ENCODE measurements at regions not wholly inside any gene's neighbourhood (a gene's known extent, or its start where the extent isn't known, plus 50 kb on each side); places are given as distances from the start of the nearest gene placed in this dataset.
"Not testable (repeated sequence)": the region's sequence is repeated elsewhere in the genome, so short reads cannot be mapped to it uniquely, and the experiment has no call there.

DNA sequence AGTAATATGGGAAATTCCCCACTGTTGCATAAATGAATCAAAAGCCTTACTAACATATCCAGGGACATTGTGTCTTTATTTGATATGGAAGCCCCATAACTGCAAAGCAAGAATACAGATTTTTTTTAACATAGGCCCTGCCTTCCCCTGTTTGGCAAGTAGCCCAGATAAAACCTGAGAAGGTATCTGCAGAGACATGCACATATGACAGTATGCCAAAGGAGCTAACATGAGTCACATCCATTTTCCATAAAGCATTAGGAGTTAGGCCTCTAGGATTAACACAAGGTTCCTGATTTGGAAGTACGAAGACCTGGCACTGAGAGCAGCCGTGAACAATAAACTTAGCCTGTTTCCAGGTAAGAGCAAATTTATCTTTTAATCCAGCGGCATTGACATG lies 1505.9 kb downstream of the UQCRFS1 start:
- CTCF ChIA-PET (ENCODE audit: partially characterized antibody); H3K27me3 ChIP-seq (ENCODE audit: insufficient read depth, low read length); H3K27me3 Mint-ChIP-seq; DNase-seq; H3K4me1 Mint-ChIP-seq; POLR2A ChIA-PET (ENCODE audit: partially characterized antibody); H3K27ac Mint-ChIP-seq; H3K4me3 ChIP-seq (ENCODE audit: low read length in 2 of 2); H3K4me1 ChIP-seq (ENCODE audit: insufficient read depth, low read length); H3K36me3 ChIP-seq (ENCODE audit: insufficient read depth, low read length); H3K9me3 ChIP-seq (ENCODE audit: control insufficient read depth in 1 of 2, low read length in 2 of 2); intact Hi-C loops (cut with micrococcal nuclease); H3K36me3 Mint-ChIP-seq; H3K27ac ChIP-seq (ENCODE audit: low read depth, low read length); H3K4me3 Mint-ChIP-seq: not testable (repeated sequence)
- H3K9me3 Mint-ChIP-seq: peaks cover 3 to 52% (median 20%) of the 10 kb centered on the region in 8 donors

DNA sequence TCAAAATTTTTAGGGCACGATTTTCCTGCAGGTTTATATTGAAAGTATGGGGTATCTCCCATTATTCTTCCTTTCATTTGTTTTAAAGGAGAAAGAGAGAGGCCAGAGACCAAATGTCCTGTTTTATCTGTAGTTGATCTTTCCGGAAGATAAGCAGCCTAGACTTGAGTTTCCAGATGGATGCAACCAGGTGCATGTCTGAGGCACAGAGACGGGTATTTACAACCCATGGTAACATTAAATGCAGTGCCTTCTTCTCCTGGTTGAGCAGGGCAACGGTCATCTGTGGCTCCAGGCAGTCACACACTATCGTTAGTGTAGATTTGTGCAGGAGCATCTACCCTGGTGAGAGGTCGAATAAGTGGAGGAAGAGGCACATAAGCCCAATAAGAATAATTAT lies 1507.1 kb downstream of the UQCRFS1 start:
- Mint-ChIP-seq H3K4me1 (no peaks in the 10 kb centered on the region), H3K9me3 (peaks cover 2 to 46% (median 14%) of the 10 kb centered on the region in 8 donors), H3K27ac (no peak overlapping the region), H3K4me3 (no peak overlapping the region), H3K27me3 (no peaks in the 10 kb centered on the region), H3K36me3 (no peaks in the 10 kb centered on the region)
- CTCF ChIA-PET (ENCODE audit: partially characterized antibody): no interaction called here
- DNase-seq: no peak
- Histone ChIP-seq H3K27me3 (ENCODE audit: insufficient read depth, low read length) (no peaks in the 10 kb centered on the region), H3K4me3 (ENCODE audit: low read length in 2 of 2) (no peak overlapping the region), H3K4me1 (ENCODE audit: insufficient read depth, low read length) (no peaks in the 10 kb centered on the region), H3K27ac (ENCODE audit: low read depth, low read length) (no peak overlapping the region), H3K36me3 (ENCODE audit: insufficient read depth, low read length) (no peaks in the 10 kb centered on the region), H3K9me3 (ENCODE audit: control insufficient read depth in 1 of 2, low read length in 2 of 2) (no peaks in the 10 kb centered on the region)
- POLR2A ChIA-PET (ENCODE audit: partially characterized antibody): no interaction called here
- intact Hi-C loops (cut with micrococcal nuclease): no loop called here

DNA sequence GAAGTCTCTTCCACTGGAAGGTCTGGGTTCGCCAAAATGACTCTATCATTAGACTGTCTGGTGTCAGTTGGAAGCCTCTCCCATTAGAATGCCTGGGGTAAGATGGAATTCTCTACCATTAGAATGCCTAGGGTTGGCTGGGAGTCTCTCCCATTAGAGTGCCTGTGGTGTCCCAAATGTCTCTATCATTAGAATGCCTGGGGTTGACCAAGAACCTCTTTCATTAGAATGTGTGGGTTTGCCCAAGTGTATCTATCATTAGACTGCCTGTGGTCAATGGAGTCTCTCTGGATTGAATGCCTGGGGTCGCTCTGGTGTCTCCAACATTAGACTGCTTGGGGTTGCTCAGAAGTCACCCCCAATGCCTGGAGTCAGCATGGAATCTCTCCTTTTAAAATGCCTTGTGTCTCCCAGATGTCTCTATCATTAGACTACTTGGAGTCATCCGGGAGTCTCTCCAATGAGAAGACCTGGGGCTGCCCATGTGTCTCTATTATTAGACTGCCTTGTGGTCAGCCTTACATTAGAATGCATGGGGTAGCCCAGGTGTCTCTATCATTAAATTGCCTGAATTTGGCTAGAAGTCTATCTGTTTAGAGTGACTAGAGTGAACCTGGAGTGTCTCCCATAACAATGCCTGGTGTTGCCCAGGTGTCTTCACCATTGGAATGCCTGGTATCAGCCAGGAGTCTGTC lies 1518.4 kb downstream of the UQCRFS1 start:
- Mint-ChIP-seq H3K9me3 (peaks cover 9 to 74% (median 32%) of the 10 kb centered on the region in 8 donors), H3K27me3 (no peaks in the 10 kb centered on the region), H3K27ac (no peak overlapping the region), H3K36me3 (no peaks in the 10 kb centered on the region), H3K4me3 (no peak overlapping the region), H3K4me1 (no peaks in the 10 kb centered on the region)
- no peaks in the 10 kb centered on the region for H3K9me3 ChIP-seq (ENCODE audit: control insufficient read depth in 1 of 2, low read length in 2 of 2)
- H3K27me3 ChIP-seq (ENCODE audit: insufficient read depth, low read length): no peaks in the 10 kb centered on the region
- DNase-seq: no peak
- H3K27ac ChIP-seq (ENCODE audit: low read depth, low read length): no peak overlapping the region
- no peaks in the 10 kb centered on the region for H3K36me3 ChIP-seq (ENCODE audit: insufficient read depth, low read length)
- ChIA-PET POLR2A (ENCODE audit: partially characterized antibody) (no interaction called here), CTCF (ENCODE audit: partially characterized antibody) (no interaction called here)
- no peak overlapping the region for H3K4me3 ChIP-seq (ENCODE audit: low read length in 2 of 2)
- no peaks in the 10 kb centered on the region for H3K4me1 ChIP-seq (ENCODE audit: insufficient read depth, low read length)
- intact Hi-C loops (cut with micrococcal nuclease): no loop called here

DNA sequence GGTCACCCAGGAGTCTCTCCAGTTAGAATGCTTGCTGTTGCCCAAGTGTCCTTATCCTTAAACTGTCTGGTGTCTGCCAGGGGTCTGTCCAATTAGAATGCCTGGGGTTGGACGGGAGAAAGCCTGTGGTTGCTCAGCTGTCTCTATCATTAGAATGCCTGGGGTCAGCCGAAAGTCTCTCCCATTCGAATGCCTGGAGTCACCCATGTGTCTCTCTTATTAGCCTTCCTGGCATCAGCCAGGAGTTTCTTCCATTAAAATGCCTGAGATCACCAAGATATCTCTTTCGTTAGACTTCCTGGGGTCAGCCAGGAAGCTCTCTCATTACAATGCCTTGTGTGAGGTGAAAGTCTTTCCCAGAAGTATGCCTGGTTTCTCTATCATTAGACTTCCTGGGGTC lies 1521.0 kb downstream of the UQCRFS1 start:
- no peaks in the 10 kb centered on the region for H3K4me1 ChIP-seq (ENCODE audit: insufficient read depth, low read length)
- no peak overlapping the region for H3K27ac Mint-ChIP-seq
- intact Hi-C loops (cut with micrococcal nuclease): no loop called here
- H3K9me3 ChIP-seq (ENCODE audit: control insufficient read depth in 1 of 2, low read length in 2 of 2): no peaks in the 10 kb centered on the region
- H3K27me3 Mint-ChIP-seq: no peaks in the 10 kb centered on the region
- H3K27ac ChIP-seq (ENCODE audit: low read depth, low read length): no peak overlapping the region
- ChIA-PET CTCF (ENCODE audit: partially characterized antibody) (no interaction called here), POLR2A (ENCODE audit: partially characterized antibody) (no interaction called here)
- H3K4me3 ChIP-seq (ENCODE audit: low read length in 2 of 2): no peak overlapping the region
- H3K27me3 ChIP-seq (ENCODE audit: insufficient read depth, low read length): no peaks in the 10 kb centered on the region
- H3K4me1 Mint-ChIP-seq: no peaks in the 10 kb centered on the region
- H3K36me3 ChIP-seq (ENCODE audit: insufficient read depth, low read length): no peaks in the 10 kb centered on the region
- H3K9me3 Mint-ChIP-seq: peaks cover 6 to 56% (median 22%) of the 10 kb centered on the region in 8 donors
- no peak overlapping the region for H3K4me3 Mint-ChIP-seq
- no peak for DNase-seq
- no peaks in the 10 kb centered on the region for H3K36me3 Mint-ChIP-seq

DNA sequence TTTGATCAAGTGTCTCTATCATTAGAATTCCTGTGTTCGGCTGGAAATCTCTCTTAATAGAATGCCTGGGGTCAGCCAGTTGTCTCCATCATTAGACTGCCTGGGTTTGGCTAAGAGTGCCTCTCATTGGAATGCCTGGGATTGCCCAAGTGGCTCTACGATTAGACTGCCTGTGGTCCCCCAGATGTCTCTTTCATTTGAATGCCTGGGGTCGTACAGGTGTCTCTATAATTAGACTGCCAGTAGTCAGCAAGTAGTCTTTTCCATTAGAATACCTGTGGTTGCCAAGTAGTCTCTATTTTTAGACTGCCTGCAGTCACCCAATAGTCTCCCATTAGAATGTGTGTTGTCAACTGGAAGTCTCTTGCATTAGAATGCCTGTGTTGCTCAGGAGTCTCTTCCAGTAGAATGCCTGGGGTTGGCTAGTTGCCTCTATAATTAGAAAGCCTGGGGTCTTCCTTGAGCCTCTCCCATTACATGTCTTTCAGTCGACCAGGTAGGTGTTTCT lies 1523.2 kb downstream of the UQCRFS1 start:
- H3K4me3 Mint-ChIP-seq: no peak overlapping the region
- no peak overlapping the region for H3K27ac Mint-ChIP-seq
- CTCF ChIA-PET (ENCODE audit: partially characterized antibody): no interaction called here
- no peaks in the 10 kb centered on the region for H3K27me3 Mint-ChIP-seq
- H3K27me3 ChIP-seq (ENCODE audit: insufficient read depth, low read length): no peaks in the 10 kb centered on the region
- H3K4me3 ChIP-seq (ENCODE audit: low read length in 2 of 2): no peak overlapping the region
- H3K9me3 ChIP-seq (ENCODE audit: control insufficient read depth in 1 of 2, low read length in 2 of 2): no peaks in the 10 kb centered on the region
- H3K36me3 Mint-ChIP-seq: no peaks in the 10 kb centered on the region
- DNase-seq: no peak
- intact Hi-C loops (cut with micrococcal nuclease): no loop called here
- POLR2A ChIA-PET (ENCODE audit: partially characterized antibody): no interaction called here
- H3K4me1 ChIP-seq (ENCODE audit: insufficient read depth, low read length): no peaks in the 10 kb centered on the region
- no peaks in the 10 kb centered on the region for H3K4me1 Mint-ChIP-seq
- no peak overlapping the region for H3K27ac ChIP-seq (ENCODE audit: low read depth, low read length)
- H3K36me3 ChIP-seq (ENCODE audit: insufficient read depth, low read length): no peaks in the 10 kb centered on the region
- peaks cover 3 to 50% (median 20%) of the 10 kb centered on the region in 8 donors for H3K9me3 Mint-ChIP-seq

DNA sequence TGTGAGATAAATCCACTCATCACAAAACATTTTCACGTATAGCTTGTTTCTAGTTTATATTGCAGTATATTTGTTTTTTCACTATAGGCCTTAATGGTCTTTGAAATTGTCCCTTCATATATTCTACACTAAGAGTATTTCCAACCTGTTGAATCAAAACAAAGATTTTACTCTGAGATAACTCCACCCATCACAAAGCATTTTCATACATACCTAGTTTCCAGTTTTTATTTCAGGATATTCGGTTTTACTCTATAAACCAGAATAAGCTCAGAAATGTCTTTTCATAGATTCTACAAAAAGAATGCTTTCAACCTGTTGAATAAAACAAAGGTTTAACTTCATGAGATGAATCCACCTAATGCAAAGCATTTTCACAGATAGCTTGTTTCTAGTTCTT lies 1528.7 kb downstream of the UQCRFS1 start:
- no peak for DNase-seq
- no peaks in the 10 kb centered on the region for H3K4me1 Mint-ChIP-seq
- POLR2A ChIA-PET (ENCODE audit: partially characterized antibody): no interaction called here
- no peaks in the 10 kb centered on the region for H3K36me3 ChIP-seq (ENCODE audit: insufficient read depth, low read length)
- H3K9me3 Mint-ChIP-seq: peaks cover 3 to 21% (median 12%) of the 10 kb centered on the region in 8 donors
- no peak overlapping the region for H3K4me3 Mint-ChIP-seq
- no peaks in the 10 kb centered on the region for H3K27me3 ChIP-seq (ENCODE audit: insufficient read depth, low read length)
- H3K36me3 Mint-ChIP-seq: no peaks in the 10 kb centered on the region
- H3K27ac Mint-ChIP-seq: no peak overlapping the region
- H3K27me3 Mint-ChIP-seq: no peaks in the 10 kb centered on the region
- H3K27ac ChIP-seq (ENCODE audit: low read depth, low read length): no peak overlapping the region
- H3K4me3 ChIP-seq (ENCODE audit: low read length in 2 of 2): no peak overlapping the region
- CTCF ChIA-PET (ENCODE audit: partially characterized antibody): no interaction called here
- H3K9me3 ChIP-seq (ENCODE audit: control insufficient read depth in 1 of 2, low read length in 2 of 2): no peaks in the 10 kb centered on the region
- intact Hi-C loops (cut with micrococcal nuclease): no loop called here
- no peaks in the 10 kb centered on the region for H3K4me1 ChIP-seq (ENCODE audit: insufficient read depth, low read length)

DNA sequence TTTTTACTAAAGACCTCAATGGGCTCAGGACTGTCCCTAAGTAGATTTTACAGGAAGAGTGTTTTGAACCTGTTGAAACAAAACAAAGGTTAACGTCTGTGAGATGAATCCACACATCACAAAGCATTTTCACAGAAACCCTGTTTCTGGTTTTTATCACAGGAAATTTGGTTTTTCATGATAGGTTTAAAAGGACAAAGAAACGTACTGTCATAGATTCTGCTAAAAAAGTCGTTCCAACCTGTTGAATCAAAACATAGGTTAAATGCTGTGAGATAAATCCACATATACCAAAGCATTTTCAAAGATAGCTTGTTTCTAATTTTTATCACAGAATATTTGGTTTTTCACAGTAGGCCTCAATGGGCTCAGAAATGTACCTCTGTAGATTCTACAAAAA lies 1531.0 kb downstream of the UQCRFS1 start:
- Histone ChIP-seq H3K4me1 (ENCODE audit: insufficient read depth, low read length) (no peaks in the 10 kb centered on the region), H3K27me3 (ENCODE audit: insufficient read depth, low read length) (no peaks in the 10 kb centered on the region), H3K36me3 (ENCODE audit: insufficient read depth, low read length) (no peaks in the 10 kb centered on the region), H3K4me3 (ENCODE audit: low read length in 2 of 2) (no peak overlapping the region), H3K27ac (ENCODE audit: low read depth, low read length) (no peak overlapping the region), H3K9me3 (ENCODE audit: control insufficient read depth in 1 of 2, low read length in 2 of 2) (no peaks in the 10 kb centered on the region)
- no peak overlapping the region for H3K4me3 Mint-ChIP-seq
- DNase-seq: no peak
- no peaks in the 10 kb centered on the region for H3K4me1 Mint-ChIP-seq
- peaks cover 3 to 39% (median 22%) of the 10 kb centered on the region in 8 donors for H3K9me3 Mint-ChIP-seq
- CTCF ChIA-PET (ENCODE audit: partially characterized antibody): no interaction called here
- intact Hi-C loops (cut with micrococcal nuclease): no loop called here
- H3K36me3 Mint-ChIP-seq: no peaks in the 10 kb centered on the region
- POLR2A ChIA-PET (ENCODE audit: partially characterized antibody): no interaction called here
- no peak overlapping the region for H3K27ac Mint-ChIP-seq
- no peaks in the 10 kb centered on the region for H3K27me3 Mint-ChIP-seq

DNA sequence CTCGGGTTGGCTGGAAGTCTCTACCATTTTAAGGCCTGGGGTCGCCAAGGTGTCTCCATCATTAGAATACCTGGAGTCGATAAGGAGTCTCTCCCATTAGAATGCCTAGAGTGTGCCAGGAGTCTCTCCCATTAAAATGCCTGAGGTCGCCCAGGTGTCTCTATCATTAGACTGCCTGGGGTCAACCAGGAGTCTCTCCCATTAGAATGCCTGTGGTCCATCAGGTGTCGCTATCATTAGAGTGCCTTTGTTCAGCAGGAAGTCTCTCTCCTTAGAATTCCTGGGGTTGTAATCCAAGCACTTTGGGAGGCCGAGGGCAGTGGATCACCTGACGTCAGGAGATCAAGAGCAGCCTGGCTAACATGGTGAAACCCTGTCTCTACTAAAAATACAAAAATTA lies 1533.0 kb downstream of the UQCRFS1 start:
- H3K27me3 ChIP-seq (ENCODE audit: insufficient read depth, low read length): no peaks in the 10 kb centered on the region
- H3K9me3 ChIP-seq (ENCODE audit: control insufficient read depth in 1 of 2, low read length in 2 of 2): no peaks in the 10 kb centered on the region
- POLR2A ChIA-PET (ENCODE audit: partially characterized antibody): no interaction called here
- no peaks in the 10 kb centered on the region for H3K4me1 ChIP-seq (ENCODE audit: insufficient read depth, low read length)
- CTCF ChIA-PET (ENCODE audit: partially characterized antibody): no interaction called here
- Mint-ChIP-seq H3K9me3 (peaks cover 7 to 50% (median 29%) of the 10 kb centered on the region in 8 donors), H3K4me3 (no peak overlapping the region), H3K36me3 (no peaks in the 10 kb centered on the region), H3K4me1 (no peaks in the 10 kb centered on the region), H3K27ac (no peak overlapping the region), H3K27me3 (no peaks in the 10 kb centered on the region)
- no peak overlapping the region for H3K4me3 ChIP-seq (ENCODE audit: low read length in 2 of 2)
- H3K27ac ChIP-seq (ENCODE audit: low read depth, low read length): no peak overlapping the region
- DNase-seq: no peak
- H3K36me3 ChIP-seq (ENCODE audit: insufficient read depth, low read length): no peaks in the 10 kb centered on the region
- intact Hi-C loops (cut with micrococcal nuclease): no loop called here
